ENCODE measurements at regions not wholly inside any gene's neighbourhood (a gene's known extent, or its start where the extent isn't known, plus 50 kb on each side); places are given as distances from the start of the nearest gene placed in this dataset.

GRCh38 chr20:60904730-60905129 lies 347.3 kb upstream of the CDH4 start:
- H3K9me3 ChIP-seq: peaks cover 0 to 19% (median 4%) of the 10 kb centered on the region in 11 donors
- H3K27me3 ChIP-seq: peaks cover 0 to 7% (median under 1%) of the 10 kb centered on the region in 7 donors
- no peak for TF ChIP-seq CTCF (IDR thresholded peaks at IDR 0.05)
- intact Hi-C loops (cut with DNase I): no loop called here
- ATAC-seq (no peak), DNase-seq (no peak)
- no peaks in the 10 kb centered on the region for H3K36me3 ChIP-seq
- H3K4me1 ChIP-seq: no peaks in the 10 kb centered on the region
- no peak overlapping the region for H3K27ac ChIP-seq
- H3K4me3 ChIP-seq: no peak overlapping the region

DNA sequence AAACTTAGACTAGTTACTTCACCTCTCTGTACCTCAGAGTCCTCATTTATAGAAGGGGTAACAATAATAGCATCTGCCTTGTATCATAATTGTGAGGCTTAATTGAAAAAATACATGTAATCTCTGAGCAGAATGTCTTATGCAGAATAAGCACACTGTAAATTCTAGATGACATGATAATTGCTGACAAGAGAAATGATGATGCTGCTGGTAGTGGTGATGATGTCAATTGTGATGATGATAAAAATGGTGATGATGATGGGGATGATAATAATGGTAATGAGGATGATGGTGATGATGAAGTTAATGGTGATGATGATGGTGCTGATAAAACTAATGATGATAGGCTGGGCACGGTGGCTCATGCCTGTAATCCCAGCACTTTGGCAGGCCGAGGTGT lies 346.1 kb upstream of the CDH4 start:
- no peak for ATAC-seq
- intact Hi-C loops (cut with DNase I): no loop called here
- H3K27ac ChIP-seq: no peak overlapping the region
- no peak for DNase-seq
- H3K9me3 ChIP-seq: peaks cover 0 to 18% (median 4%) of the 10 kb centered on the region in 11 donors
- no peak for TF ChIP-seq CTCF (IDR thresholded peaks at IDR 0.05)
- 91% methylated on average over 2 of the region's 2 CpGs for WGBS, 2 donors
- no peaks in the 10 kb centered on the region for H3K4me1 ChIP-seq
- no peaks in the 10 kb centered on the region for H3K36me3 ChIP-seq
- no peak overlapping the region for H3K4me3 ChIP-seq
- peaks cover 0 to 10% (median 0%) of the 10 kb centered on the region in 7 donors for H3K27me3 ChIP-seq

GRCh38 chr20:60906555-60906954 lies 345.5 kb upstream of the CDH4 start:
- Histone ChIP-seq H3K4me1 (no peaks in the 10 kb centered on the region), H3K9me3 (peaks cover 0 to 12% (median 2%) of the 10 kb centered on the region in 11 donors), H3K27ac (no peak overlapping the region), H3K36me3 (no peaks in the 10 kb centered on the region), H3K27me3 (peaks cover 0 to 10% (median 0%) of the 10 kb centered on the region in 7 donors), H3K4me3 (no peak overlapping the region)
- TF ChIP-seq CTCF (IDR thresholded peaks at IDR 0.05): no peak
- 86 to 93% methylated on average over 4 of the region's 4 CpGs for WGBS, 2 donors
- intact Hi-C loops (cut with DNase I): no loop called here
- ATAC-seq (no peak), DNase-seq (no peak)

GRCh38 chr20:60913298-60913697 lies 338.8 kb upstream of the CDH4 start:
- intact Hi-C loops (cut with DNase I): no loop called here
- peaks cover 0 to 18% (median 3%) of the 10 kb centered on the region in 11 donors for H3K9me3 ChIP-seq
- ATAC-seq: no peak
- H3K36me3 ChIP-seq: no peaks in the 10 kb centered on the region
- H3K4me1 ChIP-seq: no peaks in the 10 kb centered on the region
- H3K27me3 ChIP-seq: peaks cover 0 to 7% (median 0%) of the 10 kb centered on the region in 7 donors
- no peak overlapping the region for H3K27ac ChIP-seq
- H3K4me3 ChIP-seq: no peak overlapping the region
- TF ChIP-seq CTCF (IDR thresholded peaks at IDR 0.05): no peak
- WGBS, 2 donors: 68 to 69% methylated on average over 4 of the region's 4 CpGs
- DNase-seq: no peak

Data from heart right ventricle (tissue), 16 donors.